HEK293 (cell line): ENCODE measurements at regions not wholly inside any gene's neighbourhood (a gene's known extent, or its start where the extent isn't known, plus 50 kb on each side); places are given as distances from the start of the nearest gene placed in this dataset.

Experiments used
- CTCF ChIA-PET: fragments of 350-600 bp; formaldehyde crosslinking; extraction: SDS; loops from one replicate; lab custom pipeline; 2021; ENCODE audit warnings: antibody characterized with exemption; lab: Yijun Ruan, JAX
- POLR2A ChIA-PET: fragments of 300-600 bp; formaldehyde crosslinking; extraction: SDS; loops from one replicate; lab custom pipeline; 2020; ENCODE audit warnings: antibody characterized with exemption, inconsistent platforms; lab: Yijun Ruan, JAX
- H3K27ac ChIP-seq: fragments of 200-500 bp; sonication (Bioruptor generic); 2 replicates; pipeline ENCODE4 v1.5.1; 2014; ENCODE audit warnings: low read depth, low read length, control low read depth, inconsistent platforms; ENCODE audit errors: extremely low read depth
- H3K36me3 ChIP-seq, 2 experiments: fragments of 200-500 bp in 1 of 2; sonication (Bioruptor generic) in 1 of 2; 1 replicate in 1 of 2; 2 replicates in 1 of 2; pipeline ENCODE4 v1.5.1; 2014 to 2017; ENCODE audit warnings: inconsistent platforms in 2 of 2, low read length in 2 of 2; ENCODE audit not compliant: control insufficient read depth in 2 of 2, insufficient read depth in 1 of 2
- H3K4me1 ChIP-seq: fragments of 200-500 bp; sonication (Bioruptor generic); 2 replicates; pipeline ENCODE4 v1.5.1; 2014; ENCODE audit warnings: mild to moderate bottlenecking, low read length, inconsistent platforms; ENCODE audit not compliant: control insufficient read depth, insufficient read depth
- H3K4me3 ChIP-seq: 2 replicates; pipeline ENCODE4 v1.5.1; 2011; ENCODE audit warnings: low read depth, mild to moderate bottlenecking, control low read depth, low read length, moderate library complexity
- H3K9me3 ChIP-seq: fragments of 200-500 bp; sonication (Bioruptor generic); 2 replicates; pipeline ENCODE4 v1.5.1; 2014; ENCODE audit warnings: low read depth, low read length, inconsistent platforms; ENCODE audit not compliant: control insufficient read depth, insufficient read depth
- BCL11B ChIP-seq: fragments of 450-650 bp; formaldehyde crosslinking; IDR thresholded peaks from 2 replicates; pipeline ENCODE4 v1.5.1; 2016; ENCODE audit warnings: low read depth, missing biosample characterization, missing genetic modification characterization
- CTCF ChIP-seq: fragments of 450-650 bp; formaldehyde crosslinking; IDR thresholded peaks from 2 replicates; pipeline ENCODE4 v1.5.1; 2016; ENCODE audit warnings: missing biosample characterization, missing genetic modification characterization
- KLF9 ChIP-seq: fragments of 450-650 bp; formaldehyde crosslinking; IDR thresholded peaks from 2 replicates; pipeline ENCODE4 v1.5.1; 2016; ENCODE audit warnings: missing biosample characterization, missing genetic modification characterization, low read depth
- OVOL3 ChIP-seq: fragments of 450-650 bp; formaldehyde crosslinking; IDR thresholded peaks from 2 replicates; pipeline ENCODE4 v1.5.1; 2016; ENCODE audit warnings: missing biosample characterization, missing genetic modification characterization
- ZBTB7A ChIP-seq: fragments of 450-650 bp; formaldehyde crosslinking; IDR thresholded peaks from 2 replicates; pipeline ENCODE4 v1.5.1; 2016; ENCODE audit warnings: low read depth, missing biosample characterization, missing genetic modification characterization
- ZEB2 ChIP-seq: fragments of 450-650 bp; formaldehyde crosslinking; IDR thresholded peaks from 2 replicates; pipeline ENCODE4 v1.5.1; 2016; ENCODE audit warnings: missing biosample characterization, missing genetic modification characterization
- ZNF146 ChIP-seq: fragments of 450-650 bp; formaldehyde crosslinking; IDR thresholded peaks from 2 replicates; pipeline ENCODE4 v1.5.1; 2016; ENCODE audit warnings: missing biosample characterization, missing genetic modification characterization
- ZNF174 ChIP-seq: fragments of 450-650 bp; formaldehyde crosslinking; IDR thresholded peaks from 2 replicates; pipeline ENCODE4 v1.5.0; 2017; ENCODE audit warnings: missing biosample characterization, mild to moderate bottlenecking, missing genetic modification characterization
- ZNF274 ChIP-seq, 2 experiments: fragments of 200-500 bp in 1 of 2; fragments of 450-650 bp in 1 of 2; sonication (Bioruptor generic) in 1 of 2; formaldehyde crosslinking in 1 of 2; IDR thresholded peaks; 2 replicates each; pipeline versions ENCODE4 v1.5.1 to v1.6.1; 2014 to 2016; ENCODE audit warnings: borderline replicate concordance in 1 of 2, inconsistent platforms in 1 of 2, low read length in 1 of 2, missing biosample characterization in 1 of 2, missing genetic modification characterization in 1 of 2
- ZNF324 ChIP-seq: fragments of 450-650 bp; formaldehyde crosslinking; IDR thresholded peaks from 2 replicates; pipeline ENCODE4 v1.5.1; 2016; ENCODE audit warnings: missing biosample characterization, missing genetic modification characterization
- ZNF423 ChIP-seq: fragments of 450-650 bp; formaldehyde crosslinking; IDR thresholded peaks from 2 replicates; pipeline ENCODE4 v1.5.1; 2016; ENCODE audit warnings: missing biosample characterization, missing genetic modification characterization
- ZNF449 ChIP-seq: fragments of 450-650 bp; formaldehyde crosslinking; IDR thresholded peaks from 2 replicates; pipeline ENCODE4 v1.5.1; 2017; ENCODE audit warnings: missing biosample characterization, mild to moderate bottlenecking, missing genetic modification characterization, moderate library complexity
- ZNF549 ChIP-seq: fragments of 450-650 bp; IDR thresholded peaks from 2 replicates; pipeline ENCODE4 v1.5.1; 2018; ENCODE audit warnings: missing biosample characterization, missing genetic modification characterization, mild to moderate bottlenecking, inconsistent platforms, moderate library complexity
- ZNF571 ChIP-seq: fragments of 450-650 bp; formaldehyde crosslinking; IDR thresholded peaks from 2 replicates; pipeline ENCODE4 v1.5.0; 2017; ENCODE audit warnings: missing biosample characterization, missing genetic modification characterization
- ZNF596 ChIP-seq: fragments of 450-650 bp; IDR thresholded peaks from 2 replicates; pipeline ENCODE4 v1.5.0; 2018; ENCODE audit warnings: missing biosample characterization, mild to moderate bottlenecking, missing genetic modification characterization, moderate library complexity
- ZNF610 ChIP-seq: fragments of 450-650 bp; formaldehyde crosslinking; IDR thresholded peaks from 2 replicates; pipeline ENCODE4 v1.5.1; 2016; ENCODE audit warnings: missing biosample characterization, missing genetic modification characterization, borderline replicate concordance
- ZNF624 ChIP-seq: fragments of 450-650 bp; formaldehyde crosslinking; IDR thresholded peaks from 2 replicates; pipeline ENCODE4 v1.5.1; 2017; ENCODE audit warnings: missing biosample characterization, missing genetic modification characterization
- TF ChIP-seq, protein P1 (sequence below): fragments of 450-650 bp; formaldehyde crosslinking; IDR thresholded peaks from 2 replicates; pipeline ENCODE4 v1.5.1; 2016; ENCODE audit warnings: missing biosample characterization, missing genetic modification characterization
- TF ChIP-seq, protein P2 (sequence below): IDR thresholded peaks from 2 replicates; pipeline ENCODE4 v1.6.1; 2011; ENCODE audit warnings: mild to moderate bottlenecking, low read depth, low read length, borderline replicate concordance
- TF ChIP-seq, protein P3 (sequence below): fragments of 450-650 bp; formaldehyde crosslinking; IDR thresholded peaks from 2 replicates; pipeline ENCODE4 v1.5.1; 2016; ENCODE audit warnings: missing biosample characterization, missing genetic modification characterization

DNA sequence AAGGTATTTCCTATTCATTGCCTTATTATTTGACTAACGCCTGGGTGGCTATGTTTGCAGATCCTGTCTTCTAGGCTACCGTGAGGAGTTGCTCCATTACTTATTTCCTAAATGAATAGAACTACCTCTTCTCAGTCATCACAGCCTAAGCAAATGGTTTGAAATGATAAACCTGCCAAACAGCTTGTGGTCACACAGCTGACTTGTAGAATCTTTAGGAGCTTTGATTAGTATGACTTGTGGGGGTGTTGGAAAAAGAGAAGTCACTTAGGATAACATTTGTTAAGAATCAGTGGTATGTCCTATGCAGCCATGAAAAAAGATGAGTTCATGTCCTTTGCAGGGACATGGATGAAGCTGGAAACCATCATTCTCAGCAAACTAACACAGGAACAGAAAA, 169.3 kb downstream of the PPARGC1A start (continued):
- no peak for TF ChIP-seq ZNF449 (tag by site-specific recombination)
- TF ChIP-seq ZNF596 = no peak
- TF ChIP-seq ZNF146 = no peak
- TF ChIP-seq, protein P1, sequence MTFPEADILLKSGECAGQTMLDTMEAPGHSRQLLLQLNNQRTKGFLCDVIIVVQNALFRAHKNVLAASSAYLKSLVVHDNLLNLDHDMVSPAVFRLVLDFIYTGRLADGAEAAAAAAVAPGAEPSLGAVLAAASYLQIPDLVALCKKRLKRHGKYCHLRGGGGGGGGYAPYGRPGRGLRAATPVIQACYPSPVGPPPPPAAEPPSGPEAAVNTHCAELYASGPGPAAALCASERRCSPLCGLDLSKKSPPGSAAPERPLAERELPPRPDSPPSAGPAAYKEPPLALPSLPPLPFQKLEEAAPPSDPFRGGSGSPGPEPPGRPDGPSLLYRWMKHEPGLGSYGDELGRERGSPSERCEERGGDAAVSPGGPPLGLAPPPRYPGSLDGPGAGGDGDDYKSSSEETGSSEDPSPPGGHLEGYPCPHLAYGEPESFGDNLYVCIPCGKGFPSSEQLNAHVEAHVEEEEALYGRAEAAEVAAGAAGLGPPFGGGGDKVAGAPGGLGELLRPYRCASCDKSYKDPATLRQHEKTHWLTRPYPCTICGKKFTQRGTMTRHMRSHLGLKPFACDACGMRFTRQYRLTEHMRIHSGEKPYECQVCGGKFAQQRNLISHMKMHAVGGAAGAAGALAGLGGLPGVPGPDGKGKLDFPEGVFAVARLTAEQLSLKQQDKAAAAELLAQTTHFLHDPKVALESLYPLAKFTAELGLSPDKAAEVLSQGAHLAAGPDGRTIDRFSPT (tag by site-specific recombination) = no peak
- no peak for TF ChIP-seq KLF9 (tag by site-specific recombination)
- TF ChIP-seq ZNF324 (tag by site-specific recombination) = no peak
- TF ChIP-seq ZNF423 = no peak
- TF ChIP-seq, protein P2, sequence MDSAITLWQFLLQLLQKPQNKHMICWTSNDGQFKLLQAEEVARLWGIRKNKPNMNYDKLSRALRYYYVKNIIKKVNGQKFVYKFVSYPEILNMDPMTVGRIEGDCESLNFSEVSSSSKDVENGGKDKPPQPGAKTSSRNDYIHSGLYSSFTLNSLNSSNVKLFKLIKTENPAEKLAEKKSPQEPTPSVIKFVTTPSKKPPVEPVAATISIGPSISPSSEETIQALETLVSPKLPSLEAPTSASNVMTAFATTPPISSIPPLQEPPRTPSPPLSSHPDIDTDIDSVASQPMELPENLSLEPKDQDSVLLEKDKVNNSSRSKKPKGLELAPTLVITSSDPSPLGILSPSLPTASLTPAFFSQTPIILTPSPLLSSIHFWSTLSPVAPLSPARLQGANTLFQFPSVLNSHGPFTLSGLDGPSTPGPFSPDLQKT = no peak

- POLR2A ChIA-PET = no interaction called here
- Histone ChIP-seq H3K4me3 (no peak overlapping the region), H3K4me1 (no peaks in the 10 kb centered on the region), H3K27ac (no peak overlapping the region), H3K9me3 (no peaks in the 10 kb centered on the region), H3K36me3 (no peaks in the 10 kb centered on the region)
- TF ChIP-seq ZNF571 (no peak), ZNF624 (tag by site-specific recombination) (no peak), ZNF274 (IDR thresholded peaks at IDR 0.05; ENCODE audit: low read length) (no peak), ZNF274 (tag by site-specific recombination; IDR thresholded peaks at IDR 0.05; ENCODE audit: borderline replicate concordance) (no peak), BCL11B (tag by site-specific recombination) (no peak), ZNF174 (no peak), ZEB2 (no peak), OVOL3 (tag by site-specific recombination) (no peak), ZNF610 (tag by site-specific recombination) (no peak)
- TF ChIP-seq, protein P2 = no peak
- CTCF ChIA-PET = interaction anchor here (1.0 to 2.1 kb wide), 2 partner anchors 9 to 17 kb away, joined by 4 to 10 read pairs; no protein-coding TSS in a partner anchor
These were observed 171.4 kb downstream of the PPARGC1A start for GRCh38 chr4:23718435-23718834.

- POLR2A ChIA-PET = no interaction called here
- CTCF ChIA-PET = interaction anchor here (0.6 to 2.1 kb wide), 10 partner anchors 8 to 735 kb away, joined by 3 to 10 read pairs (median 4); no protein-coding TSS in a partner anchor
- Histone ChIP-seq H3K27ac (no peak overlapping the region), H3K36me3 (no peaks in the 10 kb centered on the region), H3K4me1 (no peaks in the 10 kb centered on the region), H3K4me3 (no peak overlapping the region), H3K9me3 (no peaks in the 10 kb centered on the region)
- TF ChIP-seq ZBTB7A (tag by site-specific recombination) (no peak), ZNF324 (tag by site-specific recombination) (no peak), ZNF174 (no peak), CTCF (no peak), ZNF549 (no peak)
- TF ChIP-seq, protein P3, sequence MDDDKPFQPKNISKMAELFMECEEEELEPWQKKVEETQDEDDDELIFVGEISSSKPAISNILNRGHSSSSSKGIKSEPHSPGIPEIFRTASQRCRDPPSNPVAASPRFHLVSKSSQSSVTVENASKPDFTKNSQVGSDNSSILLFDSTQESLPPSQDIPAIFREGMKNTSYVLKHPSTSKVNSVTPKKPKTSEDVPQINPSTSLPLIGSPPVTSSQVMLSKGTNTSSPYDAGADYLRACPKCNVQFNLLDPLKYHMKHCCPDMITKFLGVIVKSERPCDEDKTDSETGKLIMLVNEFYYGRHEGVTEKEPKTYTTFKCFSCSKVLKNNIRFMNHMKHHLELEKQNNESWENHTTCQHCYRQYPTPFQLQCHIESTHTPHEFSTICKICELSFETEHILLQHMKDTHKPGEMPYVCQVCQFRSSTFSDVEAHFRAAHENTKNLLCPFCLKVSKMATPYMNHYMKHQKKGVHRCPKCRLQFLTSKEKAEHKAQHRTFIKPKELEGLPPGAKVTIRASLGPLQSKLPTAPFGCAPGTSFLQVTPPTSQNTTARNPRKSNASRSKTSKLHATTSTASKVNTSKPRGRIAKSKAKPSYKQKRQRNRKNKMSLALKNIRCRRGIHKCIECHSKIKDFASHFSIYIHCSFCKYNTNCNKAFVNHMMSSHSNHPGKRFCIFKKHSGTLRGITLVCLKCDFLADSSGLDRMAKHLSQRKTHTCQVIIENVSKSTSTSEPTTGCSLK = no peak
These were observed 172.2 kb downstream of the PPARGC1A start for GRCh38 chr4:23717528-23718248.
